Stimulated activated CD4-positive, alpha-beta T cell treated with anti-CD3 and anti-CD28 coated beads, Interleukin-1b, Interleukin-23, amount 100 ng/mL, for 4 hours (primary cell): ENCODE measurements at regions not wholly inside any gene's neighbourhood (a gene's known extent, or its start where the extent isn't known, plus 50 kb on each side); places are given as distances from the start of the nearest gene placed in this dataset.
"Not testable (repeated sequence)": the region's sequence is repeated elsewhere in the genome, so short reads cannot be mapped to it uniquely, and the experiment has no call there.

ENCODE experiments used
- DNase-seq, 2 donors: peaks; one replicate each; pipeline ENCODE4 v3.0.0-alpha.2; 2020; ENCODE audit warnings: low read depth in 2 of 2

DNA sequence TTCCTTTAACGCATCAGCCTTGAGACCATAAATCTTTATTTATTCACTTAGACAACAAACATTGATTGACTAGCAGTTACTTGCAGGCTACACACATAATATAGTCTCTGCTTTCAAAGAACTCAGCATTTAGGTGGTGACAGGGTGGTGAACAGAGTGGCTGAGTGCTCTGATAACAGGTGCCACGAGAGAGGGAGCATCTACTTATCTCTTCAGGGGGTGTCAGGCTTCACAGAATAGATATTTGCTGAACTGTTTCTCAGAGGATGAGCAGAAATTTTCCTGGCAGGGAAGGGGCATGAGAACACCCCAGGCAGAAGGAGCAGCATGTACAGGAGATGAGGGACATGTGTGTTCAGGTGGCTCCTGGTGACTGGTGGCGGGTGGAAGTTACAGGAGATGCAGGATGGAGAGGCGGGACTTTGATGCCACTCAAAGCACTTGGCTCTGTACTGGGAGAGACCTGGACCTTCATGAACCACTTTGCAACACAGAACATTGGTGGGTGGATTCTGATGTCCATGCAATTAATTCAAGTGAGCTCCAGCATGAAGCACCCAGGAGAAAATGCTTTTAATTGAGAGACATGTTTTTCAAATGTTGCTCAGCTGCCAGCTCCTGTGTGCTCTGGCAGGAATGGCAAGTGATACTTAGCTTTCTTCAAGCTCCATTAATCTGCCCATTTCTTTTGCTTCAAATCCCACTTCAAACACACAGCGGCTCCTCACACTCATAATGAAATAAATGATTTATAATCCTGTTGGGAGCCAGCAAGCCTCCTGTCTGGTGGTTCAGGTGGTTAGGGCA, 248.9 kb downstream of the MYCN start:
- DNase-seq = no peak

DNA sequence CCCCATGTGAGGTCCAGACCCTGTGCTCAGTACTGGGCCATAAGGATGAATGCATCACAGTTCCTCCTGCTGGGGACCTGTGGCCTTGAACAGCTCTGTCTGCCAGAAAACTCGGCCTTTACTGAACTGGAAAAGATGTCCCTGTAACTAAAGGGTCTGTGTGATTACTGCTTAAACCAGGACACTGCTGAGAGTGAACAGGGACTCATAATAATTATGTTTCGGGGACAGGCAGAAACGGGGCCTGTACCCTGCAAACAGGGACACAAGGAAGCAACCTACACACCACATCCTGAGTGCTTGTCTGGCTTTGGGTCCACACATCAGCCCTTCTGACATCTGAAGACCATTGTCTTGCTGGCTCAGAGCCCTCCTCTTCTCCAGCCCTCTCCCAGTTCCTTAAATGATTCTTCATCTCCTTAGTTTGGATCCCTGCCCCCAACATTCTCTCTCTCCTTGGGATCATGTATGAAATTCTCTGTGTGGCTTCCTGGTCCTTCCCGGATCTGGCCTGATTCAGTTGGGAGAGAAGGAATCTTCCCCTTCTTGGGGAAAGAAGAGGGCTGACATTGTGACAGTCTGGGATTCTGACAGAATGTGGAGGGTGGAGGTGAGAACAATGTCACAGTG, 248.0 kb downstream of the MYCN start:
- DNase-seq = no peak

DNA sequence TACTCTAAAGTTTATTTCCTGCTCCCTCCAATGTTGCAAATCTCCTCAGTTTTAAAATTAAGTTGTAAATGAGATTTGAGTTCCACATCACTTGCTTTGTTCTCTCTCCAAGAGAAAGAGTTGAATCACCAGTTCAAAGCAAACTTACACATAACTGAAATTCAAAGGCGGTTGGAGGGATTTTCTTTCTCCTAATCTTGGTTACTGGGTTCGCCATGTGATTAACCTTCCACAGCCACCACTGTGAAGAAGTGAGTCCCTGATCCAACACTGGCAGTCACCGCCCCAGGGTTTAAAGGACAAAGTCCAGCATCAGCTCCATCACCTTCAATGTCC, 247.1 kb downstream of the MYCN start:
- no peak for DNase-seq

- DNase-seq = no peak
These were observed 246.5 kb downstream of the MYCN start for GRCh38 chr2:16186661-16187481.

GRCh38 chr2:16185801-16186272, 245.5 kb downstream of the MYCN start:
- no peak for DNase-seq

- no peak for DNase-seq
These were observed 244.8 kb downstream of the MYCN start for GRCh38 chr2:16184945-16185660.

DNA sequence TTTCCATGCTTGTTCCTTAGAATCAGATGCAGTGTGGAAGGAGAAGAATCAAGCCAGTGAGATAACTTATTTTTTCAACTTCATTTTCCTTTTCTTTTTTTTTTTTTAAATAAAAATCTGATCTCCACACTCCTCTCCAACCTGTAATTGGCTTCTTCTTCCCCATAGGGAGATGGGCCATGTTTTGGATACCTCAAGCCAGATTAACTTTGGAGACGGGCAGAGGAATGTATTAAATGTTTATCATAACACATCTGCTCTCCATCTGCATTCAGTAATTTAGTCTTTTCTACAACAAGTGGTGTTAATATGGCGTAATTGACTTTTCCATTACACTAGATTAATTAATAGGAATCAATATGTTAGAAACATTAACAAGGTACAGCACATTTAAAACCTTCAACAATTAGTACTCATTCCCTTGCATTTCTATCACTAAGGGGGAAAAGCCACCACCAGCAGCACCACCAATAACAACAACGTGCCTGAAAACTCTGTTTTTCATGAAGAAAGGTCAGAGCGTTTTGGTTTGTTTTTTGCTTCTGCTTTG, 244.1 kb downstream of the MYCN start:
- DNase-seq = no peak

- DNase-seq = no peak
These were observed 243.0 kb downstream of the MYCN start for GRCh38 chr2:16183345-16183744.

GRCh38 chr2:16182841-16183240, 242.5 kb downstream of the MYCN start:
- DNase-seq = no peak

DNA sequence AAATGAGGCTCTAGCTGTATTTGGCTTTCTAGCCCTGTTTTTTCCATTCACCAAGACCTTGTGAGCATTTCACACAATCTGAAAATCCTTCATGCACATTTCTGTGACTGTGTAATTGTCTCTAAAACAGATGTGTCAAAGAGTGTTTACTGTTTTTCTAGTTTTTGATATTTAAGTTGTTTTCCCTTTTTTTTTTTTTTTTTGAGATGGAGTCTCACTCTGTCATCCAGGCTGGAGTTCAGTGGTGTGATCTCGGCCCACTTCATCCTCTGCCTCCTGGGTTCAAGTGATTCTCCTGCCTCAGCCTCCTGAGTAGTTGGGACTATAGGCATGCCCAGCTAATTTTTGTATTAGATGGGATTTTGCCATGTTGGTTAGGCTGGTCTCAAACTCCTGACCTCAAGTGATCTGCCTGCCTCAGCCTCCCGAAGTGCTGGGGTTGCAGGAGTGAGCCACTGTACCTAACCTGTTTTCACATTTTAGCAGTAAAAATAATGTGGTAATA, 242.0 kb downstream of the MYCN start:
- not testable (repeated sequence) for DNase-seq

DNA sequence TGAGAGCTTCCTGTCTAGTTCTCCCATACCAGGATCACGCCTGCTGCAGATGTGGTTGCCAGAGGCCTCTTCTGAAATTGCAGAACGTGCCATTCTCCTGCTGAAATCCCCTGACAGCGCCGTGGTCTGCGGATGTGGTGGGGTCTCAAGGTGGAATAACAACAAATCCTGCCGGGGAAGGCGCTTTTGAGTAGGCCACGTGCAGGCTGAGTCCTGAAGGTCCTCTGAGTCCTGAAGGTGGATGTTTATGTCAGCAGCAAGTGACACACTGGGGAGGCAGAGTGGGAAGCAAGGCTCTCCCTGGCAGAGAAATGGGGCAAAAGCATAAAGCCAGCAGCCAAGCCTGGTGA, 241.4 kb downstream of the MYCN start:
- DNase-seq = no peak

DNA sequence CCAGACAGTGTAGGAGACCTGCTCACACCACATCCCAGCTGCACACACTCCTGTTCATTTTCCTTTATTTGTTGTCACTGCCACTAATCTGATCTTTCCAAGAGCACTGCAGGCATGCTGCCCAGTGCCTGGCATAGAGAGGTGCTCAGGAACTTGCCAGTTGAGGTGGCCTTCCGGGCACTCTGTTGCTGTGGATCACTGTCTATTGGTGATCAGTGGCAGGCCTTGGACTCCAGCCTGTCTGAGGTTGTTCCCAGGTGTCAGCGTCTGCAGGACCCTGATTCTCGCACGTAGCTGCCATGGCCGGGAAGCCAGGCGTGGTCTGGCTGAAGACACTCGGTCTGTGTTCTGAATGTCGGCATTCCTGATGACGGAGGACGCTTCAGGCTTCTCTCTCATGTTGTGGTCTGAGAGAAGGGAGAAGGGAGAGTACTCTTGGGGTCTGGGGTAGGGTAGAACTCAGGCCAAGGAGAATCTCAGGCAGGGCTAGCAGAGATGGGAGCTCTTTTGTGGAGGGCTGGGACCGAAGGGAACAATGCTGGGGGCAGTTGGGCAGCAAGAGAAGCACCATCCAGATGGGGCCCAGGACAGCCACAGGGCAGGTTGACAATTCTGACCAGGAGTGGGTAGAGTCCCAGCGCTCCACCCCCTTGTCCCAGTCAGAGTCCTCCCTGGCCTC, 240.9 kb downstream of the MYCN start:
- DNase-seq = no peak

GRCh38 chr2:16180631-16181030, 240.3 kb downstream of the MYCN start:
- no peak for DNase-seq

DNA sequence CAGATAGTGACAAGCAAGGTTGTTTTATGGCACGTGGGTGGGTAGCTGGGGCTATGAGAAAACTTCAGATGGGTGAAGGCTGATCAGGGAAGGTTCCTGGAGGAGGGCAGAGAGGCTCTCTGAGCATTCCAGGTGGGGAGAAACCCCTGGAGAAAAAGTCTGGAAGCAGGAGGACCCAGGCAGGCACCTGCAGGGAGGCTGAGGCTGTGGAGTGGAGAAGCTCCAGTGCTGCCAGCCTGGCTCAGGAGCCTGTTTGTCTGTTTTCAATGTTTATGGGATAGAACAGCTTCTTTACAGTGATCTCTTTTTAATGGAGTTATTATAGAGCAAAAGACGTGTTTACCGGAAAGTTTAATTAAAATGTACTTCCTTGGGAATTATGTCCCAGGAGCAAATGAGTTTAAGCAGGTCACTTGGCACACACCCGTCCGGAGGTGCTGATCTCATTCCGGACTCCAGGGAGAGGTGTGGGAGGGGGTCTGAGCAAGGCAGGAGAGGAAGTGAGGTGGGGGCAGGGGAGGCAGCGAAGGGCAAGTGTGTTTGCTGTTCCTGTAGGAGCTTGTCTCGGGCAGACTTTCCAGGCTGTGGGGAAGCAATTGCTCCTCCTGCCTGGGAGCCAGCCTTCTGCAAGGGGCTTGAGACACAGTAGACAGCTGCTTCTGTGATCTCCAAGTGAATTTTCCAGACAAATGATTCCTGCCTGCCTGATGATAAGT, 239.5 kb downstream of the MYCN start:
- DNase-seq = no peak

GRCh38 chr2:16178551-16179130, 238.3 kb downstream of the MYCN start:
- no peak for DNase-seq

DNA sequence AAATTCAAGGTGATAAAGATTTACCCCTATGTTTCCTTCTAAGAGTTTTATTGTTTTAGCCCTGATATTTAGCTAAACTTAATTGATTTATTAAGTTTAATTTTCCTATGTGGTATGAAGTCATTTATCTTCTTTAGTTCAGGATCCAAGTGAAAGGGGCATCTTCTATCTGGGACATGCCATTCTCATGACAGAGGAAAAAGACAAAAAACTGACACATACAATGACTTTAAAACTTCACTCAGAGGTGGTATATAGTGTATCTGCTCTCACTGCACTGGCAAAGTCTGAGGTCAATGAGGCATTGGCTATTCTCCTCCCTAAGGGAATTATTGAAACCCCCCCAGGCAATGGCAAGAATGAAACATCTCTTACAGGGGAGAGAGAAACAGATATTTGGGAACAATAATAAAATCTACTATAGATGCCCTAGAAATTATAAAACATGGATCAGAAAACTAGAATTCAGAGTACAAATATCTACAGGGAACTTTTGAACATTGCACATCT, 237.4 kb downstream of the MYCN start:
- no peak for DNase-seq

GRCh38 chr2:16176971-16177480, 236.7 kb downstream of the MYCN start:
- DNase-seq = no peak

- DNase-seq = no peak
These were observed 235.0 kb downstream of the MYCN start for GRCh38 chr2:16175247-16175825.

DNA sequence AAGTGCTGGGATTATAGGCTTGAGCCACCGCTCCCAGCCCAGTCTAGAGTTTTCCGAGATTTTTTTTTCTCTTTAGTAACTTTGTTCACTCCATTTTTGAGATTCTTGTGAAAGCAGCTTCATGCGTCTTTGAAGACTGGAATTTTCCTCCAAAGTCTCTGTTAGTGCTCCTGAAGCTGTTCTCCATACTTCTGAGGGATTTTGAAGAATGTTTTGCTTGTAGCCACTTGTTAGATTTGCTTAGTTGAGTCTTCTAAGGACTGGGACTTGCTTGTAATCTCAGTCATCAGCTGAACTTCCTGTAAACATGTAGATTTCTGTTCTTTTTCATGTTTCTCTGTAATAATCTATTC, 234.3 kb downstream of the MYCN start:
- no peak for DNase-seq
